SK-N-SH (cell line): ENCODE measurements at regions not wholly inside any gene's neighbourhood (a gene's known extent, or its start where the extent isn't known, plus 50 kb on each side); places are given as distances from the start of the nearest gene placed in this dataset.
A peak's percentile ranks its signal among the peaks of the same experiment; 100 is the strongest.

Experiments
- CTCF ChIA-PET: fragments of 300-600, 350-600 bp; formaldehyde crosslinking; extraction: SDS; loops from one replicate; lab custom pipeline; 2021; lab: Yijun Ruan, JAX
- POLR2A ChIA-PET: fragments of 350-600 bp; sonication (Branson Sonifier 250); formaldehyde crosslinking; extraction: SDS; loops from one replicate; lab custom pipeline; 2020; ENCODE audit warnings: antibody characterized with exemption, inconsistent platforms; lab: Yijun Ruan, JAX
- DNase-seq: peaks from one replicate; pipeline ENCODE4 v3.0.0; 2012
- H2AFZ ChIP-seq: fragments of 200-600 bp; sonication (generic); 2 replicates; pipeline ENCODE4 v1.8.1; 2016; ENCODE audit warnings: antibody characterized with exemption, mild to moderate bottlenecking, low read depth
- H3F3A ChIP-seq: fragments of 200-600 bp; sonication (generic); replicated peaks from 2 replicates; pipeline ENCODE3; 2016; ENCODE audit warnings: antibody characterized with exemption, mild to moderate bottlenecking; ENCODE audit not compliant: insufficient read depth
- H3K27ac ChIP-seq, 2 experiments: fragments of 200-500 bp in 1 of 2; fragments of 200-600 bp in 1 of 2; sonication (Bioruptor generic) in 1 of 2; sonication (generic), shearing (Covaris generic) in 1 of 2; 2 replicates each; pipeline versions ENCODE4 v1.5.1 to v1.6.1; 2014 to 2016; ENCODE audit warnings: low read depth in 2 of 2, inconsistent platforms in 1 of 2, low read length in 1 of 2, mild to moderate bottlenecking in 1 of 2, mixed read lengths in 1 of 2
- H3K27me3 ChIP-seq: fragments of 200-600 bp; sonication (generic), shearing (Covaris generic); 2 replicates; pipeline ENCODE4 v1.6.1; 2016; ENCODE audit warnings: mixed run types; ENCODE audit not compliant: insufficient read depth
- H3K36me3 ChIP-seq, 2 experiments: fragments of 200-500 bp in 1 of 2; fragments of 200-600 bp in 1 of 2; sonication (Bioruptor generic) in 1 of 2; sonication (generic) in 1 of 2; replicated peaks in 1 of 2; 2 replicates each; pipeline versions ENCODE3 to v1.5.1; 2014 to 2016; ENCODE audit warnings: low read length in 1 of 2, mild to moderate bottlenecking in 1 of 2; ENCODE audit not compliant: insufficient read depth in 2 of 2, control insufficient read depth in 1 of 2
- H3K4me1 ChIP-seq, 2 experiments: fragments of 200-500 bp in 1 of 2; fragments of 200-600 bp in 1 of 2; sonication (Bioruptor generic) in 1 of 2; sonication (generic), shearing (Covaris generic) in 1 of 2; 2 replicates each; pipeline versions ENCODE4 v1.5.1 to v1.6.1; 2014 to 2016; ENCODE audit warnings: low read depth in 1 of 2, low read length in 1 of 2, mixed run types in 1 of 2; ENCODE audit not compliant: insufficient read depth in 2 of 2, control insufficient read depth in 1 of 2
- H3K4me2 ChIP-seq: fragments of 200-600 bp; sonication (generic), shearing (Covaris generic); 2 replicates; pipeline ENCODE4 v1.6.1; 2017; ENCODE audit warnings: mixed run types
- H3K4me3 ChIP-seq, 2 experiments: fragments of 200-500 bp in 1 of 2; fragments of 200-600 bp in 1 of 2; sonication (Bioruptor generic) in 1 of 2; sonication (generic), shearing (Covaris generic) in 1 of 2; 2 replicates each; pipeline versions ENCODE4 v1.5.1 to v1.8.1; 2014 to 2016; ENCODE audit warnings: low read depth in 2 of 2, inconsistent platforms in 1 of 2, low read length in 1 of 2, mild to moderate bottlenecking in 1 of 2, mixed read lengths in 1 of 2, moderate library complexity in 1 of 2
- H3K79me2 ChIP-seq: fragments of 200-600 bp; sonication (generic); 2 replicates; pipeline ENCODE4 v1.8.1; 2017; ENCODE audit warnings: mild to moderate bottlenecking; ENCODE audit not compliant: insufficient read depth
- H3K9ac ChIP-seq: fragments of 200-600 bp; sonication (generic); 2 replicates; pipeline ENCODE4 v1.6.1; 2017; ENCODE audit warnings: mixed run types
- H3K9me2 ChIP-seq: fragments of 200-600 bp; sonication (generic); 2 replicates; pipeline ENCODE4 v1.6.1; 2017; ENCODE audit warnings: mixed run types
- H3K9me3 ChIP-seq: fragments of 200-600 bp; sonication (generic); 2 replicates; pipeline ENCODE4 v1.6.1; 2017; ENCODE audit warnings: mixed run types, mild to moderate bottlenecking, moderate library complexity
- H4K20me1 ChIP-seq: fragments of 200-600 bp; sonication (generic); 2 replicates; pipeline ENCODE4 v1.6.1; 2017; ENCODE audit warnings: mild to moderate bottlenecking, mixed run types; ENCODE audit not compliant: insufficient read depth
- CHD2 ChIP-seq: fragments of 150-350 bp; IDR thresholded peaks from 2 replicates; pipeline ENCODE4 v1.6.1; 2018; ENCODE audit warnings: low read length; ENCODE audit not compliant: partially characterized antibody
- EP300 ChIP-seq, 2 experiments: IDR thresholded peaks; 2 replicates each; pipeline versions ENCODE4 v1.4.0 to v1.6.1; 2012; ENCODE audit warnings: borderline replicate concordance in 1 of 2, low read depth in 1 of 2, low read length in 1 of 2
- FOSL2 ChIP-seq: IDR thresholded peaks from 2 replicates; pipeline ENCODE4 v1.4.0; 2012; ENCODE audit warnings: low read depth, mild to moderate bottlenecking, moderate library complexity, borderline replicate concordance
- RAD21 ChIP-seq: IDR thresholded peaks from 2 replicates; pipeline ENCODE4 v1.6.1; 2012; ENCODE audit warnings: mild to moderate bottlenecking, low read length
- RCOR1 ChIP-seq: fragments of 150-350 bp; IDR thresholded peaks from 2 replicates; pipeline ENCODE4 v1.6.1; 2017; ENCODE audit warnings: antibody characterized with exemption, low read length
- RFX5 ChIP-seq: IDR thresholded peaks from 2 replicates; pipeline ENCODE4 v1.6.1; 2012; ENCODE audit warnings: mild to moderate bottlenecking, improper control_type of control experiment, low read length
- RXRA ChIP-seq: IDR thresholded peaks from 2 replicates; pipeline ENCODE4 v1.4.0; 2012; ENCODE audit warnings: low read depth, mild to moderate bottlenecking, borderline replicate concordance
- SIN3A ChIP-seq: IDR thresholded peaks from 2 replicates; pipeline ENCODE4 v1.6.1; 2012; ENCODE audit warnings: low read depth, mild to moderate bottlenecking, low read length, moderate library complexity, borderline replicate concordance
- YY1 ChIP-seq: IDR thresholded peaks from 2 replicates; pipeline ENCODE4 v1.4.0; 2012; ENCODE audit warnings: low read depth, mild to moderate bottlenecking
- TF ChIP-seq, protein P1 (sequence below): fragments of 200-600 bp; sonication (generic); IDR thresholded peaks from 2 replicates; pipeline ENCODE4 v1.6.1; 2017; ENCODE audit warnings: antibody characterized with exemption, mild to moderate bottlenecking, moderate library complexity
- TF ChIP-seq, protein P2 (sequence below): fragments of 150-350 bp; IDR thresholded peaks from 2 replicates; pipeline ENCODE4 v1.6.1; 2016; ENCODE audit warnings: mild to moderate bottlenecking, low read depth, low read length
- TF ChIP-seq, protein P3 (sequence below): IDR thresholded peaks from 2 replicates; pipeline ENCODE4 v1.4.0; 2012; ENCODE audit warnings: low read depth, borderline replicate concordance
- TF ChIP-seq, protein P4 (sequence below): IDR thresholded peaks from 2 replicates; pipeline ENCODE4 v1.4.0; 2012; ENCODE audit warnings: low read depth, borderline replicate concordance

DNA sequence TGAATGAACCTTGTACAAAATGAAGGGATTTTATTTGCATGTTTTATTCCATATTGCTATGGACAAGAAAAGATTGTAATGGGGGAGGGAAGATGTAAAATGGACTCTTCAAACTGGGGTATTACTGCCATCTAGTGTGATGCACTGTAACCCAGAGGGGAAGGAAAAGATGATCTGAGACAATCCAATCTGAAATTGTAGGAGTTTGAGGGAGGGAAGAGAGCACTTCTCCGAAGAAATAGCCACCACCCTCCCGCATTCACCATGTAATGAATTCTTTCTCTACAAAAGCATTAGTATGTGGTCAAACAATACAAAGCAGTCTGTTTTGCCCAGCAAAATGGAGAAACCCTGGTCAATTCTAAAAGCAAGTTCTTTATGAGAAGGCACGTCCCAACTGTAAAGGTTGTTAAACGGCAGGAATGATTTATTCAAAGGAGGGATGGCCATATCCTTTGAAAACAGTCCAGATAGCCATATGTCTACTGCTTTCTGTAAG is 679.5 kb upstream of the NRSN1 start (continued):
- TF ChIP-seq, protein P1, sequence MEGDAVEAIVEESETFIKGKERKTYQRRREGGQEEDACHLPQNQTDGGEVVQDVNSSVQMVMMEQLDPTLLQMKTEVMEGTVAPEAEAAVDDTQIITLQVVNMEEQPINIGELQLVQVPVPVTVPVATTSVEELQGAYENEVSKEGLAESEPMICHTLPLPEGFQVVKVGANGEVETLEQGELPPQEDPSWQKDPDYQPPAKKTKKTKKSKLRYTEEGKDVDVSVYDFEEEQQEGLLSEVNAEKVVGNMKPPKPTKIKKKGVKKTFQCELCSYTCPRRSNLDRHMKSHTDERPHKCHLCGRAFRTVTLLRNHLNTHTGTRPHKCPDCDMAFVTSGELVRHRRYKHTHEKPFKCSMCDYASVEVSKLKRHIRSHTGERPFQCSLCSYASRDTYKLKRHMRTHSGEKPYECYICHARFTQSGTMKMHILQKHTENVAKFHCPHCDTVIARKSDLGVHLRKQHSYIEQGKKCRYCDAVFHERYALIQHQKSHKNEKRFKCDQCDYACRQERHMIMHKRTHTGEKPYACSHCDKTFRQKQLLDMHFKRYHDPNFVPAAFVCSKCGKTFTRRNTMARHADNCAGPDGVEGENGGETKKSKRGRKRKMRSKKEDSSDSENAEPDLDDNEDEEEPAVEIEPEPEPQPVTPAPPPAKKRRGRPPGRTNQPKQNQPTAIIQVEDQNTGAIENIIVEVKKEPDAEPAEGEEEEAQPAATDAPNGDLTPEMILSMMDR = peak; percentile 73
- TF ChIP-seq RXRA = no peak
- TF ChIP-seq, protein P2, sequence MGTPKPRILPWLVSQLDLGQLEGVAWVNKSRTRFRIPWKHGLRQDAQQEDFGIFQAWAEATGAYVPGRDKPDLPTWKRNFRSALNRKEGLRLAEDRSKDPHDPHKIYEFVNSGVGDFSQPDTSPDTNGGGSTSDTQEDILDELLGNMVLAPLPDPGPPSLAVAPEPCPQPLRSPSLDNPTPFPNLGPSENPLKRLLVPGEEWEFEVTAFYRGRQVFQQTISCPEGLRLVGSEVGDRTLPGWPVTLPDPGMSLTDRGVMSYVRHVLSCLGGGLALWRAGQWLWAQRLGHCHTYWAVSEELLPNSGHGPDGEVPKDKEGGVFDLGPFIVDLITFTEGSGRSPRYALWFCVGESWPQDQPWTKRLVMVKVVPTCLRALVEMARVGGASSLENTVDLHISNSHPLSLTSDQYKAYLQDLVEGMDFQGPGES = no peak
- TF ChIP-seq CHD2 = peak; percentile 87
- TF ChIP-seq SIN3A = no peak
- peak in 1 of 2 experiments; percentile 70; a peak in 2 of 4 replicates for TF ChIP-seq EP300 (IDR thresholded peaks at IDR 0.05; ENCODE audit: borderline replicate concordance in 1 of 2, low read depth in 1 of 2, low read length in 1 of 2)

DNA sequence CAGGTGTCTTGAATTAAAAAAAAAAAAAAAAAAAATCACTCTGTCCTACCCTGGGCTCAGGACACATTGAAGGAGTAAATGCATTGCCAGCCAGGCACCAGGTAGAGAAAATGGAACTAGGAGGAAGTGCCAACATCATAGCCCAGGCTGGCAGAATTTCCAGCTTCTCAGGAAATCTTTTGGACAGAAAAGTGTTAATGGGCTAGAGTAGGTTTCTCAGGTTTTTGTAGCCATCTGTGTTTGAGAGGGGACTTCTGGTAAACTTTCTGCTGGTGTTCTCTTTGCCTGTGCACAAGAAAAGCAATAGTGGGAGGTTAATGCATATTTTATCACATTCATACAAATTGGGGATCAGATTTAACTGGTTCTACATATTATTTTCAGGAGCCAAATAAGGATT is 678.3 kb upstream of the NRSN1 start:
- POLR2A ChIA-PET = interaction anchor here (2.3 to 3.7 kb wide), 3 partner anchors 164 to 1853 kb away, joined by 8 to 18 read pairs (median 13); partner anchors contain the start of gene SOX4
- no peaks in the 10 kb centered on the region for H3K9me3 ChIP-seq

More for the DNA sequence above, 678.3 kb upstream of the NRSN1 start:
- H3K9ac ChIP-seq = no peak overlapping the region
- no peaks in the 10 kb centered on the region for H3K36me3 ChIP-seq
- no peaks in the 10 kb centered on the region for H3K79me2 ChIP-seq
- H3K4me1 ChIP-seq = peaks cover 8 to 34% of the 10 kb centered on the region in 2 experiments; a peak in 3 of 4 replicates
- no peak overlapping the region for H2AFZ ChIP-seq
- H3K9me2 ChIP-seq = no peaks in the 10 kb centered on the region
- no peaks in the 10 kb centered on the region for H3F3A ChIP-seq
- no peaks in the 10 kb centered on the region for H3K27me3 ChIP-seq
- H4K20me1 ChIP-seq = no peaks in the 10 kb centered on the region
- peak overlapping the region in 1 of 2 experiments; percentile 98; a peak in 2 of 4 replicates for H3K27ac ChIP-seq
- CTCF ChIA-PET = interaction anchor here (0.6 to 5.4 kb wide), 12 partner anchors 76 to 1215 kb away, joined by 3 to 59 read pairs (median 5); no protein-coding TSS in a partner anchor
- no peak overlapping the region for H3K4me3 ChIP-seq
- TF ChIP-seq RXRA = no peak
- TF ChIP-seq FOSL2 = no peak
- no peak for TF ChIP-seq RFX5
- no peak for TF ChIP-seq RCOR1
- peak; percentile 0; the same call in 1 of the 2 replicates for TF ChIP-seq RAD21
- TF ChIP-seq, protein P3, sequence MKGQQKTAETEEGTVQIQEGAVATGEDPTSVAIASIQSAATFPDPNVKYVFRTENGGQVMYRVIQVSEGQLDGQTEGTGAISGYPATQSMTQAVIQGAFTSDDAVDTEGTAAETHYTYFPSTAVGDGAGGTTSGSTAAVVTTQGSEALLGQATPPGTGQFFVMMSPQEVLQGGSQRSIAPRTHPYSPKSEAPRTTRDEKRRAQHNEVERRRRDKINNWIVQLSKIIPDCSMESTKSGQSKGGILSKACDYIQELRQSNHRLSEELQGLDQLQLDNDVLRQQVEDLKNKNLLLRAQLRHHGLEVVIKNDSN = no peak
- TF ChIP-seq, protein P4, sequence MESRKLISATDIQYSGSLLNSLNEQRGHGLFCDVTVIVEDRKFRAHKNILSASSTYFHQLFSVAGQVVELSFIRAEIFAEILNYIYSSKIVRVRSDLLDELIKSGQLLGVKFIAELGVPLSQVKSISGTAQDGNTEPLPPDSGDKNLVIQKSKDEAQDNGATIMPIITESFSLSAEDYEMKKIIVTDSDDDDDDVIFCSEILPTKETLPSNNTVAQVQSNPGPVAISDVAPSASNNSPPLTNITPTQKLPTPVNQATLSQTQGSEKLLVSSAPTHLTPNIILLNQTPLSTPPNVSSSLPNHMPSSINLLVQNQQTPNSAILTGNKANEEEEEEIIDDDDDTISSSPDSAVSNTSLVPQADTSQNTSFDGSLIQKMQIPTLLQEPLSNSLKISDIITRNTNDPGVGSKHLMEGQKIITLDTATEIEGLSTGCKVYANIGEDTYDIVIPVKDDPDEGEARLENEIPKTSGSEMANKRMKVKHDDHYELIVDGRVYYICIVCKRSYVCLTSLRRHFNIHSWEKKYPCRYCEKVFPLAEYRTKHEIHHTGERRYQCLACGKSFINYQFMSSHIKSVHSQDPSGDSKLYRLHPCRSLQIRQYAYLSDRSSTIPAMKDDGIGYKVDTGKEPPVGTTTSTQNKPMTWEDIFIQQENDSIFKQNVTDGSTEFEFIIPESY = no peak
- TF ChIP-seq, protein P1 = no peak
- TF ChIP-seq YY1 = no peak
- DNase-seq = no peak
- H3K4me2 ChIP-seq = no peak overlapping the region
